NB4 (cell line): ENCODE measurements at regions not wholly inside any gene's neighbourhood (a gene's known extent, or its start where the extent isn't known, plus 50 kb on each side); places are given as distances from the start of the nearest gene placed in this dataset.

Source experiments
- POLR2A ChIP-seq: IDR thresholded peaks from 2 replicates; pipeline ENCODE4 v1.6.1; 2011; ENCODE audit warnings: mild to moderate bottlenecking; ENCODE audit not compliant: insufficient read length; ENCODE audit errors: extremely low read depth
- TF ChIP-seq, protein P1 (sequence below): IDR thresholded peaks from one replicate; pipeline ENCODE4 v1.5.1; 2012; ENCODE audit warnings: low read depth, low read length

DNA sequence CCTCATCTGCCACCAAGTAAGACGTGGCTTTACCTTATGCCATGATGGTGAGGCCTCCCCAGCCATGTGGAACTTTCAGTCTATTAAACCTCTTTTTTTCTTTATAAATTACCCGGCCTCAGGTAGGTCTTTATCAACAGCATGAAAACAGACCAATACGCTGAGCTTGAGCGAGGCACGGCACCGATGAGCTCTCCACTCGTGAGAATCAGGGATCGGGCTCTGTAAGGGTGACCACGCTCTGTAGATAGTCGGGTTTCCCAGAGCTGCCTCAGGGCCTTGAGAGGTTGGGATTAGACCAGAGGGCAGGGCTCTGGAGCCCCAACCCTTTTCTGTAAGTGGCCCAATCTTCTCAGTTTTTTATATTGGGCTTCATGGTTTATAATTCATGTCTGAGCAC, 360.3 kb upstream of the MYT1L start:
- TF ChIP-seq, protein P1, sequence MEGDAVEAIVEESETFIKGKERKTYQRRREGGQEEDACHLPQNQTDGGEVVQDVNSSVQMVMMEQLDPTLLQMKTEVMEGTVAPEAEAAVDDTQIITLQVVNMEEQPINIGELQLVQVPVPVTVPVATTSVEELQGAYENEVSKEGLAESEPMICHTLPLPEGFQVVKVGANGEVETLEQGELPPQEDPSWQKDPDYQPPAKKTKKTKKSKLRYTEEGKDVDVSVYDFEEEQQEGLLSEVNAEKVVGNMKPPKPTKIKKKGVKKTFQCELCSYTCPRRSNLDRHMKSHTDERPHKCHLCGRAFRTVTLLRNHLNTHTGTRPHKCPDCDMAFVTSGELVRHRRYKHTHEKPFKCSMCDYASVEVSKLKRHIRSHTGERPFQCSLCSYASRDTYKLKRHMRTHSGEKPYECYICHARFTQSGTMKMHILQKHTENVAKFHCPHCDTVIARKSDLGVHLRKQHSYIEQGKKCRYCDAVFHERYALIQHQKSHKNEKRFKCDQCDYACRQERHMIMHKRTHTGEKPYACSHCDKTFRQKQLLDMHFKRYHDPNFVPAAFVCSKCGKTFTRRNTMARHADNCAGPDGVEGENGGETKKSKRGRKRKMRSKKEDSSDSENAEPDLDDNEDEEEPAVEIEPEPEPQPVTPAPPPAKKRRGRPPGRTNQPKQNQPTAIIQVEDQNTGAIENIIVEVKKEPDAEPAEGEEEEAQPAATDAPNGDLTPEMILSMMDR = no peak
- no peak for TF ChIP-seq POLR2A
